ENCODE measurements at regions not wholly inside any gene's neighbourhood (a gene's known extent, or its start where the extent isn't known, plus 50 kb on each side); places are given as distances from the start of the nearest gene placed in this dataset.

GRCh38 chr2:8555543-8555942 is 126.3 kb upstream of the ID2 start:
- Histone ChIP-seq H4K20me1 (ENCODE audit: insufficient read depth) (no peaks in the 10 kb centered on the region), H3K4me3 (ENCODE audit: low read length) (no peak overlapping the region), H3K27ac (ENCODE audit: low read length) (no peak overlapping the region), H3K79me2 (replicated peaks; ENCODE audit: insufficient read depth, low read length) (no peaks in the 10 kb centered on the region), H3K36me3 (ENCODE audit: insufficient read depth, low read length) (no peaks in the 10 kb centered on the region), H3K9me3 (ENCODE audit: low read length) (no peaks in the 10 kb centered on the region), H3K4me2 (ENCODE audit: low read length) (no peak overlapping the region), H3F3A (ENCODE audit: insufficient read depth, low read length, poor library complexity, severe bottlenecking) (no peaks in the 10 kb centered on the region), H3K27me3 (ENCODE audit: insufficient read depth, low read depth, low read length) (no peaks in the 10 kb centered on the region), H2AFZ (ENCODE audit: low read depth, low read length) (no peak overlapping the region), H3K9me2 (ENCODE audit: insufficient read depth, low read length) (no peaks in the 10 kb centered on the region), H3K9ac (ENCODE audit: low read length) (no peak overlapping the region)
- no peak for TF ChIP-seq CTCF (IDR thresholded peaks at IDR 0.05; ENCODE audit: poor library complexity, severe bottlenecking)
- TF ChIP-seq POLR2AphosphoS5 (IDR thresholded peaks at IDR 0.05): no peak
- no peak for TF ChIP-seq MXI1 (conservative IDR thresholded peaks at IDR 0.05; ENCODE audit: poor library complexity, severe bottlenecking)
- no peak for TF ChIP-seq RAD21 (conservative IDR thresholded peaks at IDR 0.05)
- TF ChIP-seq EP300 (conservative IDR thresholded peaks at IDR 0.05; ENCODE audit: poor library complexity, severe bottlenecking): no peak
- no peak for TF ChIP-seq TAF1 (IDR thresholded peaks at IDR 0.05; ENCODE audit: low read depth)
- no peak for TF ChIP-seq EZH2 (IDR thresholded peaks at IDR 0.05; ENCODE audit: borderline replicate concordance, insufficient read depth, low read length, poor library complexity, severe bottlenecking)
- TF ChIP-seq SMC3 (conservative IDR thresholded peaks at IDR 0.05; ENCODE audit: poor library complexity): no peak
- no peak for TF ChIP-seq REST (IDR thresholded peaks at IDR 0.05; ENCODE audit: borderline replicate concordance)

GRCh38 chr2:8558096-8558495 is 123.8 kb upstream of the ID2 start:
- no peak for TF ChIP-seq REST (IDR thresholded peaks at IDR 0.05; ENCODE audit: borderline replicate concordance)
- TF ChIP-seq EP300 (conservative IDR thresholded peaks at IDR 0.05; ENCODE audit: poor library complexity, severe bottlenecking): no peak
- no peak for TF ChIP-seq TAF1 (IDR thresholded peaks at IDR 0.05; ENCODE audit: low read depth)
- TF ChIP-seq MXI1 (conservative IDR thresholded peaks at IDR 0.05; ENCODE audit: poor library complexity, severe bottlenecking): no peak
- no peak for TF ChIP-seq SMC3 (conservative IDR thresholded peaks at IDR 0.05; ENCODE audit: poor library complexity)
- TF ChIP-seq CTCF (IDR thresholded peaks at IDR 0.05; ENCODE audit: poor library complexity, severe bottlenecking): no peak
- no peak for TF ChIP-seq EZH2 (IDR thresholded peaks at IDR 0.05; ENCODE audit: borderline replicate concordance, insufficient read depth, low read length, poor library complexity, severe bottlenecking)
- no peak for TF ChIP-seq RAD21 (conservative IDR thresholded peaks at IDR 0.05)
- TF ChIP-seq POLR2AphosphoS5 (IDR thresholded peaks at IDR 0.05): no peak
- H3K27ac ChIP-seq (ENCODE audit: low read length): no peak overlapping the region

More at GRCh38 chr2:8558096-8558495, 123.8 kb upstream of the ID2 start:
- no peak overlapping the region for H3K4me2 ChIP-seq (ENCODE audit: low read length)
- no peaks in the 10 kb centered on the region for H3K79me2 ChIP-seq (replicated peaks; ENCODE audit: insufficient read depth, low read length)
- no peaks in the 10 kb centered on the region for H3K27me3 ChIP-seq (ENCODE audit: insufficient read depth, low read depth, low read length)
- no peaks in the 10 kb centered on the region for H4K20me1 ChIP-seq (ENCODE audit: insufficient read depth)
- H3K36me3 ChIP-seq (ENCODE audit: insufficient read depth, low read length): no peaks in the 10 kb centered on the region
- H3K9me2 ChIP-seq (ENCODE audit: insufficient read depth, low read length): no peaks in the 10 kb centered on the region
- H3K4me3 ChIP-seq (ENCODE audit: low read length): no peak overlapping the region
- H3K9ac ChIP-seq (ENCODE audit: low read length): no peak overlapping the region
- H2AFZ ChIP-seq (ENCODE audit: low read depth, low read length): no peak overlapping the region
- no peaks in the 10 kb centered on the region for H3F3A ChIP-seq (ENCODE audit: insufficient read depth, low read length, poor library complexity, severe bottlenecking)
- H3K9me3 ChIP-seq (ENCODE audit: low read length): no peaks in the 10 kb centered on the region

All from neural cell (in vitro differentiated cells).